Adipocyte (in vitro differentiated cells): ENCODE measurements at regions not wholly inside any gene's neighbourhood (a gene's known extent, or its start where the extent isn't known, plus 50 kb on each side); places are given as distances from the start of the nearest gene placed in this dataset.
"Not testable (repeated sequence)": the region's sequence is repeated elsewhere in the genome, so short reads cannot be mapped to it uniquely, and the experiment has no call there.

Experiments used
- DNase-seq: peaks from one replicate; pipeline ENCODE4 v3.0.0-alpha.2; 2015; ENCODE audit warnings: low read depth
- H3K27me3 ChIP-seq: replicated peaks from 2 replicates; pipeline ENCODE4 v1.7.0; 2013; ENCODE audit warnings: mild to moderate bottlenecking, low read length, moderate library complexity; ENCODE audit not compliant: control insufficient read depth, insufficient read depth
- H3K36me3 ChIP-seq: 2 replicates; pipeline ENCODE4 v1.7.0; 2013; ENCODE audit warnings: low read length, mild to moderate bottlenecking, moderate library complexity; ENCODE audit not compliant: control insufficient read depth, insufficient read depth, severe bottlenecking
- H3K4me1 ChIP-seq: 2 replicates; pipeline ENCODE4 v1.7.0; 2013; ENCODE audit warnings: mild to moderate bottlenecking, low read length, moderate library complexity; ENCODE audit not compliant: control insufficient read depth, insufficient read depth
- H3K4me3 ChIP-seq: 2 replicates; pipeline ENCODE4 v1.7.0; 2013; ENCODE audit warnings: mild to moderate bottlenecking, low read length, moderate library complexity
- H3K9ac ChIP-seq: 2 replicates; pipeline ENCODE4 v1.7.0; 2013; ENCODE audit warnings: mild to moderate bottlenecking, low read length, moderate library complexity
- H3K9me3 ChIP-seq: 2 replicates; pipeline ENCODE4 v1.7.0; 2013; ENCODE audit warnings: mild to moderate bottlenecking, low read length, moderate library complexity; ENCODE audit not compliant: control insufficient read depth

GRCh38 chr3:13766128-13766527 is 113.7 kb downstream of the WNT7A start:
- Histone ChIP-seq H3K4me3 (no peak overlapping the region), H3K36me3 (no peaks in the 10 kb centered on the region), H3K4me1 (no peaks in the 10 kb centered on the region), H3K9me3 (peaks cover 15% of the 10 kb centered on the region), H3K27me3 (no peaks in the 10 kb centered on the region), H3K9ac (no peak overlapping the region)
- DNase-seq: no peak

DNA sequence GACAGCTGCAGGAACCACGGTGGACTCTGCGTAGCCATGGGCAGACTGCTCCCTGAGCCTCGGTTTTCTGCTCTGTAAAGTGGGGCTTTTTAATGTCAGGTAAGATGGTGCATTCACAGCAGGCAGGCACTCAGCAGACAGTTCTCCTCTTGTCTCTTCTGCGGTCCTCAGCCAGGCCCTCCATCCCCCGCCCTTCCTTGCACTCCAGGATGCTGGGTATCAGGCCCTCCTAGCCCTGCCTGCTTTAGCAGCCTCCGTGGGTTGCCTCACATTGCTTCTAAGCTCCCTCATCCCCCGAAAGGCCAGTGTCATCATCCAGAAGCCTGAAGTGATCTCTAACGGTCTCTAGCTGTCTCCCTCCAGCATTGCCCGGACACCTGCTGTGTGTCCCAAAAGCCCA is 115.7 kb downstream of the WNT7A start:
- Histone ChIP-seq H3K36me3 (no peaks in the 10 kb centered on the region), H3K4me1 (no peaks in the 10 kb centered on the region), H3K4me3 (no peak overlapping the region), H3K9ac (no peak overlapping the region), H3K27me3 (no peaks in the 10 kb centered on the region), H3K9me3 (peaks cover 15% of the 10 kb centered on the region)
- DNase-seq: no peak

DNA sequence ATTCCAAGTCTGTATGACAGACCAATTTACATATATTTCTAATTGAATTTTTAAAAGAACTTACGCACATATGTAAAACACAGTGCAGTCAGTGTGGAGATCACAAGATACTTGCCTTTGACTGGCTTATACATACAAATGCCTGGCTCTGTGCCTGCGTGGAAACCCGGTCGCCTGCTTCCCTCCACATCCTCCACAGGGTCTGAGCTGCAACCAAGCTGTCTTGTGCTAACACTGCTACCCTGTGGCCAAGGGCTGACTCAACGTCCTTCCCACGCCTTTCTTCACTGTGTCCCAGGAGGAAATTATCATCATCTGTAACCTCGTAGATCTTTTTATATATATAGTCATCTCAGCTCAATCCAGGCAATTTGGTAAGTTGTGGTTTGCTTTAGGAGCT is 117.0 kb downstream of the WNT7A start:
- H3K36me3 ChIP-seq: no peaks in the 10 kb centered on the region
- H3K4me3 ChIP-seq: no peak overlapping the region
- no peak for DNase-seq
- no peaks in the 10 kb centered on the region for H3K27me3 ChIP-seq
- H3K4me1 ChIP-seq: no peaks in the 10 kb centered on the region
- H3K9me3 ChIP-seq: peaks cover 17% of the 10 kb centered on the region
- no peak overlapping the region for H3K9ac ChIP-seq

DNA sequence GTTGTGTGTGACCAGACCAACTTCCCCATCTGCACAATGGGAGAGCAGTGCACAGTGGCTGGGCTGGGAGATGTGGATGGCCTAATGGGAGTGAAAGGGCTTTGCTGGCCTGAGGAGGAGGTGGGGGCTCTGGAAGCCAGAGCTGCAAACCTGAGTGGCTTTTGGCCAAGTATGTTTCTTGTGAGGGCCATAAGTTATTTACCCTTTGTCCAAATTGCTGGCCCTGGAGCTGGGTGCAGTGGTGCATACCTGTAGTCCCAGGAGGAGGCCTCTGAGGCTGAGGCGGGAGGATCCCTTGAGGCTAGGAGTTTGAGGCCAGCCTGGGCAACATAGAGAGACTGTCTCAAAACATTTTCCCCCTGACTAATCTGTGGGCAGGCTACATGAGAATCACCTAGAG is 129.1 kb downstream of the WNT7A start:
- peaks cover 8% of the 10 kb centered on the region for H3K9me3 ChIP-seq
- peaks cover 21% of the 10 kb centered on the region for H3K27me3 ChIP-seq
- DNase-seq: no peak
- no peaks in the 10 kb centered on the region for H3K4me1 ChIP-seq
- H3K36me3 ChIP-seq: no peaks in the 10 kb centered on the region
- H3K9ac ChIP-seq: no peak overlapping the region
- H3K4me3 ChIP-seq: no peak overlapping the region

GRCh38 chr3:13750215-13750614 is 129.7 kb downstream of the WNT7A start:
- no peaks in the 10 kb centered on the region for H3K36me3 ChIP-seq
- no peaks in the 10 kb centered on the region for H3K4me1 ChIP-seq
- H3K9ac ChIP-seq: no peak overlapping the region
- no peak for DNase-seq
- H3K9me3 ChIP-seq: peaks cover 5% of the 10 kb centered on the region
- peaks cover 24% of the 10 kb centered on the region for H3K27me3 ChIP-seq
- H3K4me3 ChIP-seq: no peak overlapping the region

- no peaks in the 10 kb centered on the region for H3K9me3 ChIP-seq
These were observed 130.7 kb downstream of the WNT7A start for GRCh38 chr3:13749063-13749764.

DNA sequence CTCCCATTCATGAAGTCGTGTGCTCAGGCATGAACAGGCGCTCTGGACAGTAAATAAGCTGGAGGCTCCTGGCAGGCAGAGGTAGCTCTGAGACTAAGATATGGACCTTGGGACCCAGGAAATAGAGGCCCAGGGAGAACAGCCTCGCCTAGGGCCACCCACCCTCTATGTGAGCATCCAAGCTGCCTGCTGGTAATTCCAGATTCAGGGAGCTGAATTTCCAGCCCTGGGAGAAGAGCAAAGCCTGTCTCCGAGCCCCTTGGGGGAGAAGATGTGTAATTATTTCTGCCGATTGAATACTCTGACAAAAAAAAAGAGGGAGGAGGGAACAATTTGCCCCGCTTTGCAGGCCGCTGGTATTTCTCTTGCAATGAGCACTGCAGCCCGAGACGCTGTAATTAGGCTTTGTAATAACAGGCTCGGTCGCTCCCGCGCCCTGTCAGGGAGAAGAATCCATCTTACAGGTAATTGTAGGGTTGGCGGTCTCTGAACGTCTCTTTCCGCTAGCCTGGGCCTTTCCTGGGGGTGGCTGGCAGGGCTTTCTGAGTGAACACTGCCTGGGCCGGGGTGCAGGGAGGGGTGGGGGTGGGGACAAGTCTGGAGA is 131.5 kb downstream of the WNT7A start:
- Histone ChIP-seq H3K9ac (no peak overlapping the region), H3K36me3 (no peaks in the 10 kb centered on the region), H3K4me3 (no peak overlapping the region), H3K9me3 (no peaks in the 10 kb centered on the region), H3K4me1 (no peaks in the 10 kb centered on the region), H3K27me3 (peaks cover 24% of the 10 kb centered on the region)
- DNase-seq: no peak

More at GRCh38 chr3:13749063-13749764, 130.7 kb downstream of the WNT7A start:
- Histone ChIP-seq H3K4me3 (no peak overlapping the region), H3K4me1 (no peaks in the 10 kb centered on the region), H3K9ac (no peak overlapping the region), H3K36me3 (no peaks in the 10 kb centered on the region), H3K27me3 (peaks cover 24% of the 10 kb centered on the region)
- no peak for DNase-seq

DNA sequence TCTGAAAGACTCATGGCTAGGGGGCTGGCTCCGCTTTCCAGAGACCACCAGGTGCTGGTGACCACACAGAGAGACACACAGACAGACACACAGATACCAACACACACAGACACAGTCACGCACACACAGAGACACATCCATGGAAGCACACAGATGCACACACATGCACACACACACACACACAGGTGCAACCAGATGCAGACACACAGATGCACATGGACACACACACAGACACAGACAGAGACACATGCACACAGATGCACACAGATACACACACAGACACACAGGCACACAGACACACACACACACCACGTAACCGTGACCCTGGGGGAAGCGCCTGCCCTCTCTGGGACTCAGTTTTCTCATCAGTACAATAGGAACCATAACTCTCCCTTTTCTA is 132.2 kb downstream of the WNT7A start:
- Histone ChIP-seq H3K4me3 (no peak overlapping the region), H3K4me1 (no peaks in the 10 kb centered on the region), H3K9me3 (no peaks in the 10 kb centered on the region), H3K36me3 (no peaks in the 10 kb centered on the region), H3K27me3 (peaks cover 24% of the 10 kb centered on the region), H3K9ac (no peak overlapping the region)
- no peak for DNase-seq

- Histone ChIP-seq H3K9ac (no peak overlapping the region), H3K4me3 (no peak overlapping the region), H3K9me3 (peaks cover 12% of the 10 kb centered on the region), H3K27me3 (peaks cover 24% of the 10 kb centered on the region), H3K36me3 (no peaks in the 10 kb centered on the region), H3K4me1 (no peaks in the 10 kb centered on the region)
- DNase-seq: no peak
These were observed 133.5 kb downstream of the WNT7A start for GRCh38 chr3:13746385-13746784.

DNA sequence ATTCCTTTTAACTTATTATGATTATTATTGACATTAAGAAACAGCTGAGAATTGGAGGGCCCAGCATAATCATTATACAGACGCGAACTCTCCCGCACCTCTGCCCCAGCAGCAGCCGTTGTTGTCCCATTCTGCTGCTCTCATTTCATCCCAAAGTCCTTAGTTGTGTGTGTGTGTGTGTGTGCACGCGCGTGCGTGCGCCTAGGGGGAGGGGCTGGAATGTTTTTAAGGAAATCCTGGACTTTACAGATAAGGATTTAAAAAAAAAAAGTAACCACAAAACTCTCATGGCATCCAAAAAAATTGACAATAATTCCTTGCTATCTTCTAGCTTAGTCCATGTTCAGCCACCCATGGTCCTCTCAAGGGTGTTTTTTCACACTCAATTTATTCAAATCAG is 134.2 kb downstream of the WNT7A start:
- Histone ChIP-seq H3K9ac (no peak overlapping the region), H3K4me1 (no peaks in the 10 kb centered on the region), H3K9me3 (peaks cover 17% of the 10 kb centered on the region), H3K4me3 (no peak overlapping the region), H3K36me3 (no peaks in the 10 kb centered on the region), H3K27me3 (peaks cover 24% of the 10 kb centered on the region)
- DNase-seq: no peak

DNA sequence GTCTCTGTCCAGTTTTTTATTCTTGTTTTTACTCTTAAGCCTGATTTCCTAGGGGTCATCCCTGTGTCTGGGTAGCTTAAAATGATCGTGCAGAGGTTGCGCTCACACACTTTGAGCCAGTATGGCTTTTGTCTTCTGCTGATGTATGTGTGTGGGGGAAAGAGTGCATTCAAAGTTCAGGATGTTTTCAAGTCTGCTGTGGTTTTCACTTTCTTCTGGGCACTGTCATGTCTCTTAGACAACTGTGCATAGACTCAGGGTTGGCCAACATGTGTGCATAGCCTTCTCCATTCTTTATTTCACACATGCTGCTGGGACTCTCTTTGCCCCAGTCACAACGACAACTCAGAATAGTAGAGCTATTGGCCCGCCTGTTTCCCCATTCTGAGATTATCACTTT is 139.1 kb downstream of the WNT7A start:
- Histone ChIP-seq H3K4me3 (no peak overlapping the region), H3K9me3 (peaks cover 40% of the 10 kb centered on the region), H3K4me1 (no peaks in the 10 kb centered on the region), H3K36me3 (no peaks in the 10 kb centered on the region), H3K27me3 (peaks cover 3% of the 10 kb centered on the region), H3K9ac (no peak overlapping the region)
- DNase-seq: no peak

- H3K4me1 ChIP-seq, H3K4me3 ChIP-seq, H3K36me3 ChIP-seq, DNase-seq, H3K27me3 ChIP-seq, H3K9ac ChIP-seq: not testable (repeated sequence)
- peaks cover 15% of the 10 kb centered on the region for H3K9me3 ChIP-seq
These were observed 146.1 kb downstream of the WNT7A start for GRCh38 chr3:13733726-13734125.
